ENCODE measurements at regions not wholly inside any gene's neighbourhood (a gene's known extent, or its start where the extent isn't known, plus 50 kb on each side); places are given as distances from the start of the nearest gene placed in this dataset.

DNA sequence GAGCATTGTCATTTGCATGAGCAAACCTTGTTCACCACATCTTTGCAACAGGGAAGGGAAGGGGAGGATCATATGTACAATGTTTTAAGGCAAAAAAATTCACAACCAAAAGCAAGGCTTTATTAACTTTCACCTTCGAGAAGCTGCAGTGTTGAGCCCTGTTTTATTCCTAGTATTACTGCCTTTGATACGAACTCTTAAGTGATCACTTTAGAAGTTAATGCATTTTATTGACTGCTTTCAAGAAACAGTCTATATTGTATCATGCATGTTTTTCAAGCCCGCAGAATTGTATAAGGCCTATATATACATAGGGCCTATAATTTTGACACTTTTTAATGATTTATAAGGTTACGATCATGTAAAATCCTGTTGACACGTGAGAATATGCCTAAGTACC lies 117.5 kb upstream of the VPREB1 start:
- Histone ChIP-seq H3K27me3 (replicated peaks) (no peaks in the 10 kb centered on the region), H3K27ac (no peak overlapping the region), H3K4me3 (ENCODE audit: low read depth, low read length) (no peak overlapping the region), H3K36me3 (replicated peaks) (no peaks in the 10 kb centered on the region)
- in situ Hi-C loops (cut with HindIII; ENCODE audit: low pct_ligation_motif_present, low sequenced_read_pairs), result no loop called here
- TF ChIP-seq, protein P1, sequence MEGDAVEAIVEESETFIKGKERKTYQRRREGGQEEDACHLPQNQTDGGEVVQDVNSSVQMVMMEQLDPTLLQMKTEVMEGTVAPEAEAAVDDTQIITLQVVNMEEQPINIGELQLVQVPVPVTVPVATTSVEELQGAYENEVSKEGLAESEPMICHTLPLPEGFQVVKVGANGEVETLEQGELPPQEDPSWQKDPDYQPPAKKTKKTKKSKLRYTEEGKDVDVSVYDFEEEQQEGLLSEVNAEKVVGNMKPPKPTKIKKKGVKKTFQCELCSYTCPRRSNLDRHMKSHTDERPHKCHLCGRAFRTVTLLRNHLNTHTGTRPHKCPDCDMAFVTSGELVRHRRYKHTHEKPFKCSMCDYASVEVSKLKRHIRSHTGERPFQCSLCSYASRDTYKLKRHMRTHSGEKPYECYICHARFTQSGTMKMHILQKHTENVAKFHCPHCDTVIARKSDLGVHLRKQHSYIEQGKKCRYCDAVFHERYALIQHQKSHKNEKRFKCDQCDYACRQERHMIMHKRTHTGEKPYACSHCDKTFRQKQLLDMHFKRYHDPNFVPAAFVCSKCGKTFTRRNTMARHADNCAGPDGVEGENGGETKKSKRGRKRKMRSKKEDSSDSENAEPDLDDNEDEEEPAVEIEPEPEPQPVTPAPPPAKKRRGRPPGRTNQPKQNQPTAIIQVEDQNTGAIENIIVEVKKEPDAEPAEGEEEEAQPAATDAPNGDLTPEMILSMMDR (IDR thresholded peaks at IDR 0.05; ENCODE audit: low read depth, low read length, missing control alignments), result no peak
- no peak for DNase-seq

DNA sequence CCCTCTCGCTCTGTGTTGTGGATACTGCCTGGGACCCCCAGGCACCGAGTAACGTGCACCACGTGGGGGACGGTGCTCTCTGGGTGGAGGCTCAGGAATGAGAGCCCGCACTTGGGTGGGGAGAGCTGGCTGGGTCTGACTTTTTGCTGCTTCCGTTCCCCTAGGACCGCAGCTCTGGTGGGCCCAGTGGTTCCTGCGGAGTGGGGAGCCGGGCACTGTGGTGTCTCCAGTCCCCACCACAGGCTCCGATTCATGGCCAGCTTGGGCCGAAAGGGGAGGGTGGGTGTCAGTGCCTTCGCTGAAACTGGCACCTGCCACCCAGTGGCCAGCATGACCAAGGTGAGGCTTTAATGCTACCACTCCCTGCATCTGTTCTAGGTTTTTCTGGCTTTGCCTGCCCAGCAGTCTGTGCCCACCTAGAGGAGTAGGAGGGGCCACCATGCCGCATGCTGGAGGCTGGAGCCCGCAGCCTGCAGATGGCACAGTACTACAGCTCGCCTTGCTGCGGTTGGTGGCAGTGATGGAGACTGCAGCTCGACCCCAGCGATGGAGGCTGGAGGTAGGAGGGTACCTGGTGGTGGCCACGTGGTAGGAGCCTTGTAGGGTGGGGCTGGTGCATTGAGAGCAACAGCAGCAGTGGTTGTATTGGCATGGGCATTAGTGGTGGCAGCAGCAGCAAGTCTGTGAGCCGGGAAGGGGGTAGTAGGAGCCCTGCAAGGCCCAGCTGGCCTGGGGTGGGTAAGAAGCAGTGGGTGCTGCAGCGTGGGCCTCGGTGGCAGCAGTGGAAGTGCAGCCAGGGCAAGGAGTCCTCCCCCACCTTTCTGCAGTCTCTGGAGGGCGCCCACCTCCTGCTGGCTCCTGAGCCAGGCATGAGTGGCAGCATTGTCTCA lies 118.8 kb upstream of the VPREB1 start:
- Histone ChIP-seq H3K27me3 (replicated peaks) (no peaks in the 10 kb centered on the region), H3K4me3 (ENCODE audit: low read depth, low read length) (no peak overlapping the region), H3K27ac (no peak overlapping the region), H3K36me3 (replicated peaks) (no peaks in the 10 kb centered on the region)
- in situ Hi-C loops (cut with HindIII; ENCODE audit: low pct_ligation_motif_present, low sequenced_read_pairs), result no loop called here
- DNase-seq, result no peak
- TF ChIP-seq, protein P1 (IDR thresholded peaks at IDR 0.05; ENCODE audit: low read depth, low read length, missing control alignments), result no peak

DNA sequence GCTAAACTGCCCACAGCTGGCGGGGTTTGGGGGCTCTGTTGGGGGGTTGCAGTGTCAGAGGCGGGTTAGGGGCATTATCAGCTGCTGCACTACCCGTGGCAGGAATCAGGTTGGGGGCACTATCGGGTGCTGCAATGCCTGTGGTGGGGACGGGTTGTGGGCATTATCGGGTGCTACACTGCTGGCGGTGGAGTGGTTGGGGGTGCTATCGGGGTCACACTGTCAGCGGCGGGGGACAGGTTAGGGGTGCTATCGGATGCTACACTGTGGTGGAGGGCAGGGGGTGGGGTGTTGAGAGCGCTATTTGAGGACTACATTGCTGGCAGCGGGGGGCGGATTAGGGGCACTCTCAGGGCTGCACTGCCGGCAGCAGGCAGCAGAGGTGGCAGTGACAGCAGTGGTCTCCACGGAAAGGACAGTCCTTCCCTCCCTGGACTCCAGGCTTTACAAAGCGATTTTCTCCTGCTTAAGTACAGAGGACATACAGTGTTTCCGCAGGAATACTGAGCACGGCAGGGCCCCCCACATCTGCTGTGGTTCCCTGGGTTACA lies 119.5 kb upstream of the VPREB1 start:
- Histone ChIP-seq H3K27me3 (replicated peaks) (no peaks in the 10 kb centered on the region), H3K27ac (no peak overlapping the region), H3K36me3 (replicated peaks) (no peaks in the 10 kb centered on the region), H3K4me3 (ENCODE audit: low read depth, low read length) (no peak overlapping the region)
- in situ Hi-C loops (cut with HindIII; ENCODE audit: low pct_ligation_motif_present, low sequenced_read_pairs), result no loop called here
- DNase-seq, result no peak
- TF ChIP-seq, protein P1 (IDR thresholded peaks at IDR 0.05; ENCODE audit: low read depth, low read length, missing control alignments), result no peak

DNA sequence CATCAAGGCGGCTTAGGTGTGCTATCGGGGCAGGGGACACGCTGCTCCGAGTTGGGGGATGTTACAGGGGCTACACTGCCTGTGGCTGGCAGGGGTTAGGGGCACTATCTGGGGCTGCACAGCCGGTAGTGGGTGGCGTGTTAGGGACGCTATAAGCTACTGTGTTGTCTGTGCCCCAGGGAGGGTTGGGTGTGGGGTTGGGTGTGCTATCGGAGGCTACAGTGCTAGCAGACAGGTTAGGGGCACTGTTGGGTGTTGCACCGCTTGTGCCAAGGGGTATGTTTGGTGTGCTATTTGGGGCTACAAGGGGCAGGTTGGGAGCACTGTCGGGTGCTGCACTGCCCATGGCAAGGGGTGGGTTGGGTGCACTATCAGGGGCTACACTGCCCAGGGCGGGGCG lies 120.2 kb upstream of the VPREB1 start:
- no peak for DNase-seq
- Histone ChIP-seq H3K27me3 (replicated peaks) (no peaks in the 10 kb centered on the region), H3K4me3 (ENCODE audit: low read depth, low read length) (no peak overlapping the region), H3K36me3 (replicated peaks) (no peaks in the 10 kb centered on the region), H3K27ac (no peak overlapping the region)
- TF ChIP-seq, protein P1 (IDR thresholded peaks at IDR 0.05; ENCODE audit: low read depth, low read length, missing control alignments), result no peak
- in situ Hi-C loops (cut with HindIII; ENCODE audit: low pct_ligation_motif_present, low sequenced_read_pairs), result no loop called here

DNA sequence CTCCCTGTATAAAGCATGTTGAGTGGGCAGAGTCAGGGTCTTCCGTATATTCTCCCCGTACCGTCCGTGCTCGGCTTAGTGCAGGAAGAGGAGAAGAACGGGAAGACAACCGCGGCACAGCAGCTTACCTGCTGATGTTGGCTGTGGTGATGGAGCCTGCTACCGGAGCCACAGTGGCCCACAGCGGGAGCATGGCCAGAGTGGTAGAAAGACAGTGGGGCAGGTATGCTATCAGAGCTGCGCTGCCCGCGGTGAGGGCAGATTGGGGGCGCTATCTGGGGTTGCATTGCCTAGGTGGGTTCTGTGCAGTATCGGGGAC lies 120.7 kb upstream of the VPREB1 start:
- H3K4me3 ChIP-seq (ENCODE audit: low read depth, low read length), result no peak overlapping the region
- H3K27me3 ChIP-seq (replicated peaks), result peaks cover 4% of the 10 kb centered on the region
- no peaks in the 10 kb centered on the region for H3K36me3 ChIP-seq (replicated peaks)
- TF ChIP-seq, protein P1 (IDR thresholded peaks at IDR 0.05; ENCODE audit: low read depth, low read length, missing control alignments), result no peak
- in situ Hi-C loops (cut with HindIII; ENCODE audit: low pct_ligation_motif_present, low sequenced_read_pairs), result no loop called here
- no peak overlapping the region for H3K27ac ChIP-seq
- DNase-seq, result no peak

All from brain microvascular endothelial cell (primary cell).